ENCODE measurements at regions not wholly inside any gene's neighbourhood (a gene's known extent, or its start where the extent isn't known, plus 50 kb on each side); places are given as distances from the start of the nearest gene placed in this dataset.
"Not testable (repeated sequence)": the region's sequence is repeated elsewhere in the genome, so short reads cannot be mapped to it uniquely, and the experiment has no call there.

DNA sequence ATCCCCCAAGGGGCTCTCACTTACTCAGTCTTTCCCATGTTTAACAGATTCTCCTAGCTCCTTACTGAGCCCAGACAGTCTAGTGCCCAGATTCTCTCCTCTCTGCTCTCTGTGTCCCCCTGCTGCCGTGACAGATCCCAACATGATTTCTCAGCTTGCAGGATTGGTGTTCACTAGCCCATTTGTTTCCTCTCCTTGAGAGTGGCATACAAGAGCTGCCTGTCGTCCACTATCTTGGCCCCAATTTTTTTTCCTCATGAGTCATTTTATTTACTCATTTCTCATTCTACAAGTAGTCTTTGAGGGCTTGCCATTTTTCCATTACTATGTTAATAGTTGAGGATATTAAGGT, 199.9 kb upstream of the FN1 start:
- no peak overlapping the region for H3K4me3 ChIP-seq (ENCODE audit: low read depth in 1 of 2, low read length in 1 of 2)
- no peaks in the 10 kb centered on the region for H3K4me1 ChIP-seq (ENCODE audit: control insufficient read depth in 1 of 2, insufficient read depth in 1 of 2, low read depth in 1 of 2, low read length in 1 of 2)
- H3K36me3 ChIP-seq: no peaks in the 10 kb centered on the region
- TF ChIP-seq, protein P1, sequence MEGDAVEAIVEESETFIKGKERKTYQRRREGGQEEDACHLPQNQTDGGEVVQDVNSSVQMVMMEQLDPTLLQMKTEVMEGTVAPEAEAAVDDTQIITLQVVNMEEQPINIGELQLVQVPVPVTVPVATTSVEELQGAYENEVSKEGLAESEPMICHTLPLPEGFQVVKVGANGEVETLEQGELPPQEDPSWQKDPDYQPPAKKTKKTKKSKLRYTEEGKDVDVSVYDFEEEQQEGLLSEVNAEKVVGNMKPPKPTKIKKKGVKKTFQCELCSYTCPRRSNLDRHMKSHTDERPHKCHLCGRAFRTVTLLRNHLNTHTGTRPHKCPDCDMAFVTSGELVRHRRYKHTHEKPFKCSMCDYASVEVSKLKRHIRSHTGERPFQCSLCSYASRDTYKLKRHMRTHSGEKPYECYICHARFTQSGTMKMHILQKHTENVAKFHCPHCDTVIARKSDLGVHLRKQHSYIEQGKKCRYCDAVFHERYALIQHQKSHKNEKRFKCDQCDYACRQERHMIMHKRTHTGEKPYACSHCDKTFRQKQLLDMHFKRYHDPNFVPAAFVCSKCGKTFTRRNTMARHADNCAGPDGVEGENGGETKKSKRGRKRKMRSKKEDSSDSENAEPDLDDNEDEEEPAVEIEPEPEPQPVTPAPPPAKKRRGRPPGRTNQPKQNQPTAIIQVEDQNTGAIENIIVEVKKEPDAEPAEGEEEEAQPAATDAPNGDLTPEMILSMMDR (IDR thresholded peaks at IDR 0.05): no peak
- H3K27me3 ChIP-seq: no peaks in the 10 kb centered on the region
- peaks cover 10% of the 10 kb centered on the region for H3K9me3 ChIP-seq
- H3K27ac ChIP-seq: no peak overlapping the region

DNA sequence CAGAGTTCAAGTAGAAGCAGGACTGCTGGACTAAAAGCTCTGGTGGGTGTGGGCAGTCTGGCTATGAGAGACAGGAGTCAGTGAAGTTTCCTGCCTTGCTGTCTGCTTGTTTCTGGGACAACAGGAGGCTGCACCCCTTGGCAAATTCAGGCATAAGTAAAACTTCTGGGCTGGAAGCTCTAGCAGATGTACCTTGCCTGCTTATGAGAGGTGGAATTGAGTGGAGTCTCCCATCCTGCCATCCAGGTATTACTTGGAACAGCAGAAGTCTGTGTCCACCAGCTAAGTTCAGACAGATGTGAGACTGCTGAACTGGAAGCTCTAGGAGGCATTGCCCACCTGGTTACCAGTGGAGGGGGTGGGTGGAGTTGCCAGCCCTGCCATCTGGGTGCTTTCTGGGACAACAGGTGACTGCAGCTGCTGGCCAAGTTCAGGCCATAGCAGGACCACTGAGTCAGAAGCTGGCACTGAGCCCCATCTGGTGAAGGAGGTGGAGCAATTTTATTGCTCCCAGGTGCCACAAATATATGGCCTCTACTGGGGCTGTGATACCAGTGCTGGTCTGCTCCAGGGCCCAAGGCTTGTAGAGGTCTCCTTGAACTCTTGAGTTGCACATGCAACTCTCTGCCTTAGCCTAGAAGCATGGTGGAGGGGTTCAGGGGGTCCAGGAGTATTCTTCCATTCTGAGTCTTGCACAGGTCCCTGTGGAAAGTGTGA, 199.4 kb upstream of the FN1 start:
- Histone ChIP-seq H3K36me3 (no peaks in the 10 kb centered on the region), H3K27ac (no peak overlapping the region), H3K4me1 (ENCODE audit: control insufficient read depth in 1 of 2, insufficient read depth in 1 of 2, low read depth in 1 of 2, low read length in 1 of 2) (no peaks in the 10 kb centered on the region), H3K9me3 (peaks cover 10% of the 10 kb centered on the region), H3K27me3 (no peaks in the 10 kb centered on the region), H3K4me3 (ENCODE audit: low read depth in 1 of 2, low read length in 1 of 2) (no peak overlapping the region)
- TF ChIP-seq, protein P1 (IDR thresholded peaks at IDR 0.05): no peak

DNA sequence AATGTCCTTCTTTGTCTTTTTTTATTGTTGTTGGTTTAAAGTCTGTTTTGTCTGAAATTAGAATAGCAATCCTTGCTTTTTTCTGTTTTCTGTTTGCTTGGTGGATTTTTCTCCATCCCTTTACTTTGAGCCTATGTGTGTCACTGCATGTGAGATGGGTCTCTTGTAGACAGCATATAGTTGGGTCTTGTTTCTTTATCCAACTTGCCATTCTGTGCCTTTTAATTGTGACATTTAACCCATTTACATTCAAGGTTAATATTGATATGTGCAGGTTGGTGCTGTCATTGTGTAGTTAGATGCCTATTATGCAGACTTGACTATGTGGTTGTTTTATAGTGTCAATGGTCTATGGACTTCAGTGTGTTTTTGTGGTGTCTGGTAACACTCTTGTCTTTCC, 197.5 kb upstream of the FN1 start:
- Histone ChIP-seq H3K27ac (no peak overlapping the region), H3K36me3 (no peaks in the 10 kb centered on the region), H3K4me3 (ENCODE audit: low read depth in 1 of 2, low read length in 1 of 2) (no peak overlapping the region), H3K9me3 (peaks cover 10% of the 10 kb centered on the region), H3K4me1 (ENCODE audit: control insufficient read depth in 1 of 2, insufficient read depth in 1 of 2, low read depth in 1 of 2, low read length in 1 of 2) (no peaks in the 10 kb centered on the region), H3K27me3 (no peaks in the 10 kb centered on the region)
- TF ChIP-seq, protein P1 (IDR thresholded peaks at IDR 0.05): no peak

DNA sequence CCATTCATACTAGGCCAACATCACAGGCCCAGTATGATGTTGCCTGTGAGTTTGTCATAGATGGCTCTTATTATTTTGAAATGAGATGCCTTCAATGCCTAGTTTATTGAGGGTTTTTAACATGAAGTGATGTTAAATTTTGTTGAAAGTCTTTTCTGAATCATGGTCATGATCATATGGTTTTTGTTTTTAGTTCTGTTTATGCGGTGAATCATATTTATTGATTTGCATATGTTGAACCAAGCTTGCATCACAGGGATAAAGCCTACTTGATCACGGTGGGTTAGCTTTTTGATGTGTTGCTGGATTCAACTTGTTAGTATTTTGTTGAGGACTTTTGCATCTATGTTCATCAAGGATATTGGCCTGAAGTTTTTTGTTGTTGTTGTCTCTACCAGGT, 195.8 kb upstream of the FN1 start:
- Histone ChIP-seq H3K36me3 (no peaks in the 10 kb centered on the region), H3K27ac (no peak overlapping the region), H3K9me3 (peaks cover 10% of the 10 kb centered on the region), H3K27me3 (no peaks in the 10 kb centered on the region), H3K4me1 (ENCODE audit: control insufficient read depth in 1 of 2, insufficient read depth in 1 of 2, low read depth in 1 of 2, low read length in 1 of 2) (no peaks in the 10 kb centered on the region), H3K4me3 (ENCODE audit: low read depth in 1 of 2, low read length in 1 of 2) (no peak overlapping the region)
- TF ChIP-seq, protein P1 (IDR thresholded peaks at IDR 0.05): no peak

DNA sequence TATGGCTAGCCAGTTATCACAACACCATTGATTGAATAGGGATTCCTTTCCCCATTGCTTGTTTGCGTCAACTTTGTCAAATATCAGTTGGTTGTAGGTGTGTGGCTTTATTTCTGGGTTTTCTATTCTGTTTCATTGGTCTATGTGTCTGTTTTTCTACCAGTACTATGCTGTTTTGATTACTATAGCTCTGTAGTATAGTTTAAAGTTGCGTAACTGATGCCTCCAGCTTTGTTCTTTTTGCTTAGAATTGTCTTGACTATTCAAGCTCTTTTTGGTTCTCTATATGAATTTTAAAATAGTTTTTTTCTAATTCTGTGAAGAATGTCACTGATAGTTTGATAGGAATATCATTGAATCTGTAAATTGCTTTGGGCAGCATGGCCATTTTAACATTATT, 194.9 kb upstream of the FN1 start:
- H3K27ac ChIP-seq; H3K36me3 ChIP-seq; H3K9me3 ChIP-seq; H3K27me3 ChIP-seq; H3K4me3 ChIP-seq (ENCODE audit: low read depth in 1 of 2, low read length in 1 of 2); H3K4me1 ChIP-seq (ENCODE audit: control insufficient read depth in 1 of 2, insufficient read depth in 1 of 2, low read depth in 1 of 2, low read length in 1 of 2): not testable (repeated sequence)

GRCh38 chr2:215627771-215628170, 191.9 kb upstream of the FN1 start:
- H3K4me1 ChIP-seq (ENCODE audit: control insufficient read depth in 1 of 2, insufficient read depth in 1 of 2, low read depth in 1 of 2, low read length in 1 of 2): no peaks in the 10 kb centered on the region
- H3K27ac ChIP-seq: no peak overlapping the region
- TF ChIP-seq, protein P1 (IDR thresholded peaks at IDR 0.05): no peak
- no peaks in the 10 kb centered on the region for H3K36me3 ChIP-seq
- peaks cover 3% of the 10 kb centered on the region for H3K9me3 ChIP-seq
- no peak overlapping the region for H3K4me3 ChIP-seq (ENCODE audit: low read depth in 1 of 2, low read length in 1 of 2)
- no peaks in the 10 kb centered on the region for H3K27me3 ChIP-seq
